RCC 7860 (cell line): ENCODE measurements at regions not wholly inside any gene's neighbourhood (a gene's known extent, or its start where the extent isn't known, plus 50 kb on each side); places are given as distances from the start of the nearest gene placed in this dataset.
A peak's percentile ranks its signal among the peaks of the same experiment; 100 is the strongest.

Experiments used
- DNase-seq: peaks from one replicate; pipeline ENCODE4 v3.0.0-alpha.2; 2015; ENCODE audit warnings: low spot score
- FAIRE-seq: peaks from 2 replicates; lab custom pipeline; 2012; peaks lifted over from hg19 to GRCh38; lab: Jason Lieb, UNC

- no peak for DNase-seq
- FAIRE-seq, result no peak
These were observed 77.6 kb downstream of the RIPK4 start for GRCh38 chr21:41689289-41689583.

- DNase-seq (no peak), FAIRE-seq (no peak)
These were observed 79.2 kb downstream of the RIPK4 start for GRCh38 chr21:41687633-41688032.

GRCh38 chr21:41686664-41687063 lies 80.2 kb downstream of the RIPK4 start:
- DNase-seq (no peak), FAIRE-seq (no peak)

- no peak for FAIRE-seq
- DNase-seq, result no peak
These were observed 81.2 kb downstream of the RIPK4 start for GRCh38 chr21:41685511-41686149.

- no peak for FAIRE-seq
- DNase-seq, result no peak
These were observed 82.2 kb downstream of the RIPK4 start for GRCh38 chr21:41684381-41685245.

GRCh38 chr21:41683815-41684214 lies 83.0 kb downstream of the RIPK4 start:
- FAIRE-seq, result no peak

GRCh38 chr21:41682719-41683179 lies 84.1 kb downstream of the RIPK4 start:
- DNase-seq, result no peak
- FAIRE-seq, result no peak

More at GRCh38 chr21:41683815-41684214, 83.0 kb downstream of the RIPK4 start:
- no peak for DNase-seq

- FAIRE-seq (no peak), DNase-seq (no peak)
These were observed 84.7 kb downstream of the RIPK4 start for GRCh38 chr21:41681939-41682718.

- FAIRE-seq (no peak), DNase-seq (no peak)
These were observed 85.5 kb downstream of the RIPK4 start for GRCh38 chr21:41681348-41681801.

- FAIRE-seq (no peak), DNase-seq (no peak)
These were observed 86.2 kb downstream of the RIPK4 start for GRCh38 chr21:41680444-41681347.

GRCh38 chr21:41678924-41679318 lies 87.9 kb downstream of the RIPK4 start:
- DNase-seq, result peak; percentile 99
- peak; percentile 97 for FAIRE-seq

GRCh38 chr21:41678016-41678923 lies 88.6 kb downstream of the RIPK4 start:
- peak; percentile 89 for FAIRE-seq
- peak; percentile 95 for DNase-seq

GRCh38 chr21:41677671-41678015 lies 89.2 kb downstream of the RIPK4 start:
- DNase-seq (no peak), FAIRE-seq (no peak)

- FAIRE-seq (no peak), DNase-seq (no peak)
These were observed 90.7 kb downstream of the RIPK4 start for GRCh38 chr21:41676198-41676597.

GRCh38 chr21:41675574-41675973 lies 91.3 kb downstream of the RIPK4 start:
- DNase-seq (no peak), FAIRE-seq (no peak)

GRCh38 chr21:41674402-41674801 lies 92.5 kb downstream of the RIPK4 start:
- DNase-seq, result no peak

GRCh38 chr21:41673596-41674335 lies 93.1 kb downstream of the RIPK4 start:
- no peak for DNase-seq
- FAIRE-seq, result no peak

More at GRCh38 chr21:41674402-41674801, 92.5 kb downstream of the RIPK4 start:
- no peak for FAIRE-seq

GRCh38 chr21:41673071-41673470 lies 93.8 kb downstream of the RIPK4 start:
- FAIRE-seq, result no peak
- DNase-seq, result no peak

- FAIRE-seq (no peak), DNase-seq (no peak)
These were observed 94.3 kb downstream of the RIPK4 start for GRCh38 chr21:41672543-41672915.
